Neuronal stem cell (in vitro differentiated cells): ENCODE measurements at regions not wholly inside any gene's neighbourhood (a gene's known extent, or its start where the extent isn't known, plus 50 kb on each side); places are given as distances from the start of the nearest gene placed in this dataset.
A peak's percentile ranks its signal among the peaks of the same experiment; 100 is the strongest.

ENCODE experiments used
- DNase-seq: peaks from one replicate; pipeline ENCODE4 v3.0.0-alpha.2; 2013; ENCODE audit warnings: low spot score
- H2AFZ ChIP-seq: one replicate; pipeline ENCODE4 v1.6.1; 2013; ENCODE audit warnings: mild to moderate bottlenecking, low read length, inconsistent platforms
- H2AK5ac ChIP-seq: 2 replicates; pipeline ENCODE4 v1.6.1; 2013; ENCODE audit warnings: low read depth, mild to moderate bottlenecking, inconsistent platforms, low read length, moderate library complexity, mixed read lengths
- H2BK120ac ChIP-seq: 2 replicates; pipeline ENCODE4 v1.6.1; 2013; ENCODE audit warnings: low read depth, mild to moderate bottlenecking, inconsistent platforms, low read length, moderate library complexity, mixed read lengths
- H2BK12ac ChIP-seq: one replicate; pipeline ENCODE4 v1.6.1; 2013; ENCODE audit warnings: low read length, inconsistent platforms
- H2BK15ac ChIP-seq: 2 replicates; pipeline ENCODE4 v1.6.1; 2013; ENCODE audit warnings: mild to moderate bottlenecking, low read length, inconsistent platforms, mixed read lengths
- H2BK5ac ChIP-seq: one replicate; pipeline ENCODE4 v1.6.1; 2013; ENCODE audit warnings: inconsistent platforms, mild to moderate bottlenecking, low read length, moderate library complexity
- H3K14ac ChIP-seq: one replicate; pipeline ENCODE4 v1.6.1; 2013; ENCODE audit warnings: low read length, inconsistent platforms
- H3K18ac ChIP-seq: 2 replicates; pipeline ENCODE4 v1.6.1; 2013; ENCODE audit warnings: low read length, inconsistent platforms
- H3K23ac ChIP-seq: 2 replicates; pipeline ENCODE4 v1.6.1; 2013; ENCODE audit warnings: low read depth, mild to moderate bottlenecking, mixed read lengths, low read length, inconsistent platforms; ENCODE audit not compliant: poor library complexity
- H3K27ac ChIP-seq: replicated peaks from 3 replicates; pipeline ENCODE4 v1.5.1; 2013; ENCODE audit warnings: low read length, inconsistent platforms
- H3K27me3 ChIP-seq, 3 experiments: 2 replicates each; pipeline ENCODE4 v1.6.1; 2013; ENCODE audit warnings: low read length in 3 of 3, mild to moderate bottlenecking in 2 of 3, inconsistent platforms in 1 of 3, low read depth in 1 of 3, mixed read lengths in 1 of 3, moderate library complexity in 1 of 3; ENCODE audit not compliant: control insufficient read depth in 3 of 3, insufficient read depth in 3 of 3
- H3K36me3 ChIP-seq, 2 donors: replicated peaks in 1 of 2; 2 replicates each; pipeline ENCODE4 v1.6.1; 2013; ENCODE audit warnings: low read length in 2 of 2; ENCODE audit not compliant: control insufficient read depth in 2 of 2, insufficient read depth in 2 of 2
- H3K4ac ChIP-seq: 2 replicates; pipeline ENCODE4 v1.6.1; 2013; ENCODE audit warnings: inconsistent platforms, mild to moderate bottlenecking, low read length, moderate library complexity
- H3K4me1 ChIP-seq, 2 donors: 1 replicate in 1 of 2; 2 replicates in 1 of 2; pipeline ENCODE4 v1.6.1; 2013; ENCODE audit warnings: low read length in 2 of 2, low read depth in 1 of 2; ENCODE audit not compliant: control insufficient read depth in 2 of 2, insufficient read depth in 1 of 2
- H3K4me2 ChIP-seq: one replicate; pipeline ENCODE4 v1.6.1; 2013; ENCODE audit warnings: mild to moderate bottlenecking, low read length, inconsistent platforms; ENCODE audit not compliant: insufficient read depth, poor library complexity, severe bottlenecking
- H3K4me3 ChIP-seq, 2 donors: 2 replicates each; pipeline ENCODE4 v1.5.1; 2013; ENCODE audit warnings: low read length in 2 of 2, mild to moderate bottlenecking in 2 of 2, inconsistent platforms in 1 of 2, moderate library complexity in 1 of 2
- H3K79me1 ChIP-seq: one replicate; pipeline ENCODE4 v1.6.1; 2013; ENCODE audit warnings: low read depth, mild to moderate bottlenecking, inconsistent platforms, low read length, moderate library complexity
- H3K9ac ChIP-seq: one replicate; pipeline ENCODE4 v1.6.1; 2013; ENCODE audit warnings: mild to moderate bottlenecking, low read depth, low read length, inconsistent platforms; ENCODE audit not compliant: poor library complexity
- H3K9me3 ChIP-seq, 2 donors: replicated peaks in 1 of 2; 2 replicates each; pipeline versions ENCODE3 to v1.6.1; 2013; ENCODE audit warnings: low read length in 2 of 2, mild to moderate bottlenecking in 2 of 2, inconsistent platforms in 1 of 2, low read depth in 1 of 2, mixed read lengths in 1 of 2, moderate library complexity in 1 of 2; ENCODE audit not compliant: control insufficient read depth in 2 of 2, insufficient read depth in 1 of 2
- H4K8ac ChIP-seq: one replicate; pipeline ENCODE4 v1.6.1; 2013; ENCODE audit warnings: low read depth, mild to moderate bottlenecking, inconsistent platforms, low read length, moderate library complexity
- H4K91ac ChIP-seq: one replicate; pipeline ENCODE4 v1.6.1; 2013; ENCODE audit warnings: low read length, low read depth, mild to moderate bottlenecking, inconsistent platforms; ENCODE audit not compliant: poor library complexity
- WGBS, 2 donors: extraction: QIAGEN DNeasy Blood & Tissue Kit; methylation state at CpG; one replicate each; pipeline ENCODE4 v1.1.7; 2013; ENCODE audit warnings: missing lambda C conversion rate in 2 of 2, mixed read lengths in 1 of 2; ENCODE audit not compliant: insufficient read length in 2 of 2, insufficient replicate concordance in 1 of 2; ENCODE audit errors: extremely low coverage in 2 of 2; 5-methylcytosine and 5-hydroxymethylcytosine counted together

- Histone ChIP-seq H3K18ac (no peak overlapping the region), H3K4ac (no peak overlapping the region), H3K4me2 (no peak overlapping the region), H3K14ac (no peak overlapping the region), H3K4me1 (no peaks in the 10 kb centered on the region), H2BK5ac (no peak overlapping the region), H2BK120ac (no peak overlapping the region), H3K79me1 (no peaks in the 10 kb centered on the region), H2BK15ac (no peak overlapping the region), H2AFZ (peak overlapping the region; percentile 76), H4K91ac (no peak overlapping the region), H3K27me3 (no peaks in the 10 kb centered on the region), H3K27ac (no peak overlapping the region), H2BK12ac (no peak overlapping the region), H3K9me3 (no peaks in the 10 kb centered on the region), H3K23ac (no peak overlapping the region), H4K8ac (no peak overlapping the region), H3K9ac (no peak overlapping the region), H3K36me3 (no peaks in the 10 kb centered on the region), H2AK5ac (no peak overlapping the region), H3K4me3 (no peak overlapping the region)
- DNase-seq: no peak
Measured at GRCh38 chr6:141088171-141088570, 1044.6 kb upstream of the GJE1 start.

GRCh38 chr6:141077355-141078333 is 1055.1 kb upstream of the GJE1 start:
- H2BK15ac ChIP-seq: no peak overlapping the region
- H2BK120ac ChIP-seq: no peak overlapping the region
- WGBS, 2 donors: no CpG with 5 or more reads among the region's 8 CpGs
- no peak overlapping the region for H2BK12ac ChIP-seq
- no peaks in the 10 kb centered on the region for H3K27me3 ChIP-seq
- H3K27ac ChIP-seq: no peak overlapping the region
- no peak overlapping the region for H3K23ac ChIP-seq
- no peak overlapping the region for H4K8ac ChIP-seq
- H3K79me1 ChIP-seq: no peaks in the 10 kb centered on the region
- H4K91ac ChIP-seq: no peak overlapping the region
- H3K18ac ChIP-seq: peak overlapping the region; percentile 11
- no peak overlapping the region for H3K14ac ChIP-seq
- no peak overlapping the region for H2BK5ac ChIP-seq
- H2AK5ac ChIP-seq: no peak overlapping the region
- no peak overlapping the region for H3K4me3 ChIP-seq
- no peaks in the 10 kb centered on the region for H3K36me3 ChIP-seq
- H2AFZ ChIP-seq: peak overlapping the region; percentile 85
- DNase-seq: peak; percentile 6
- no peak overlapping the region for H3K4me2 ChIP-seq
- H3K4me1 ChIP-seq: no peaks in the 10 kb centered on the region
- H3K4ac ChIP-seq: no peak overlapping the region
- H3K9ac ChIP-seq: no peak overlapping the region
- peaks cover 0 to 2% of the 10 kb centered on the region in 2 donors for H3K9me3 ChIP-seq

- Histone ChIP-seq H3K14ac (no peak overlapping the region), H3K27me3 (no peaks in the 10 kb centered on the region), H3K79me1 (no peaks in the 10 kb centered on the region), H3K18ac (no peak overlapping the region), H3K36me3 (no peaks in the 10 kb centered on the region), H2BK12ac (no peak overlapping the region), H3K9me3 (no peaks in the 10 kb centered on the region), H3K27ac (no peak overlapping the region), H2BK5ac (no peak overlapping the region), H3K9ac (no peak overlapping the region), H2BK120ac (no peak overlapping the region), H4K8ac (no peak overlapping the region), H2AFZ (peak overlapping the region; percentile 31), H3K4me1 (peaks cover 0 to 8% of the 10 kb centered on the region in 2 donors), H3K4me2 (no peak overlapping the region), H2AK5ac (no peak overlapping the region), H3K4me3 (no peak overlapping the region), H4K91ac (no peak overlapping the region), H3K23ac (no peak overlapping the region), H3K4ac (no peak overlapping the region), H2BK15ac (no peak overlapping the region)
- no CpG with 5 or more reads among the region's 2 CpGs for WGBS, 2 donors
- DNase-seq: no peak
Measured at GRCh38 chr6:141057761-141058160, 1075.0 kb upstream of the GJE1 start.

- H3K27ac ChIP-seq: no peak overlapping the region
- H3K36me3 ChIP-seq: no peaks in the 10 kb centered on the region
- no peak overlapping the region for H2BK12ac ChIP-seq
- no peak overlapping the region for H4K91ac ChIP-seq
- H3K23ac ChIP-seq: no peak overlapping the region
- no peak overlapping the region for H4K8ac ChIP-seq
- no CpG with 5 or more reads among the region's 2 CpGs for WGBS, 2 donors
- H3K9ac ChIP-seq: no peak overlapping the region
- H2BK15ac ChIP-seq: no peak overlapping the region
- no peaks in the 10 kb centered on the region for H3K79me1 ChIP-seq
- H2AK5ac ChIP-seq: no peak overlapping the region
- DNase-seq: no peak
- H2AFZ ChIP-seq: peak overlapping the region; percentile 31
- H3K14ac ChIP-seq: no peak overlapping the region
- H3K18ac ChIP-seq: no peak overlapping the region
- no peak overlapping the region for H2BK120ac ChIP-seq
- peaks cover 0 to 8% of the 10 kb centered on the region in 2 donors for H3K4me1 ChIP-seq
- H3K9me3 ChIP-seq: no peaks in the 10 kb centered on the region
- H3K4me3 ChIP-seq: no peak overlapping the region
- no peak overlapping the region for H3K4ac ChIP-seq
- H3K4me2 ChIP-seq: no peak overlapping the region
- no peak overlapping the region for H2BK5ac ChIP-seq
- H3K27me3 ChIP-seq: no peaks in the 10 kb centered on the region
Measured at GRCh38 chr6:141056945-141057625, 1075.6 kb upstream of the GJE1 start.
